ENCODE measurements at regions not wholly inside any gene's neighbourhood (a gene's known extent, or its start where the extent isn't known, plus 50 kb on each side); places are given as distances from the start of the nearest gene placed in this dataset.

DNA sequence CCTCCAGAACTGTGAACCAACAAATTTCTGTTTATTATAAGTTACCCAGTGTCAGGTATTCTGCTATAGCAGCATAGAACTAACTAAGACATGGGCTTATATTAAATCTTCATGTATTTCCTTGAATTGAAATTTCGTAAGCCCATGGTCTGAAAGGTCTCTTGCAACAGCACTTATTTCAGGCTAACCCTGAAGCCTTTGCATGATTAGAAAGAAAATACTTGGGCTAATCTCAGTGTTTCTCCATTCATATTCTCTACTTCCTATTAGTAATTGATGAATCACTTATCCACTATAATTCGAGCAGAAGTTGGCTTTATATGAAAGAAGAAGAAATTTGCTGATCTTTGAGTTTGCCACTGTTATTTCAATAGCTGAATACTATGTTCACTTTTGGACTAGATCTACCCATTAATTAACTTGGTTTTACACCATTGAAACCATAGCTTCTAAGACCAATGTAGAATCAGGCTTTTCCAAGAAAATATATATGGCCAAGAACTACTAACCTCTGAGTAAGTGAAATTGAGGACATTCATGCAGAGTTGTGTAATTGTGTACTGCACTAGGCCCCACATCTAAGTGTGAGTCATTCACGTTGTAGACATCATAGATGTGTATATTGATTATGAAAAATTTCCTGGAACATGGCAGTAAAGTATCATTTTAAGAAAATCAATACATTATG, 731.6 kb downstream of the SOCS6 start:
- no peak for DNase-seq (ENCODE audit: low read depth, low spot score)

DNA sequence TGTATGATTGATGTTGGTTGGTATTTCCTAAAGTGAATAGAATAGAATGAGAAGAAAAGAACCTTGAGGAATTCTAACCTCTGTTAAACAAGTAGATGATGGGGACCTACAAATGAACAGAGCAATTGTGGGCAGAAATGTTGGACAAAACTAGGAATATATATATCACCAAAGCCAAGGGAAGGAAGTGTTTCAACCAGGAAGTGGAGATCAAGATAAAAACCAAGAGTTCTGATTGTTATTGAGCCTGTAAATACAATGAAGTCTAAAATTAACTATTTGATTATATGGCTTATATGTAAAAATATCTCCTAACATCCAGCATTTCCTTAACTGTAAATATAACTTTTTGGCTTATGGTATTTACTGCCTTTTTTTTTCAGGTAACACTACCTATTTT, 730.0 kb downstream of the SOCS6 start:
- DNase-seq (ENCODE audit: low read depth, low spot score), result no peak

DNA sequence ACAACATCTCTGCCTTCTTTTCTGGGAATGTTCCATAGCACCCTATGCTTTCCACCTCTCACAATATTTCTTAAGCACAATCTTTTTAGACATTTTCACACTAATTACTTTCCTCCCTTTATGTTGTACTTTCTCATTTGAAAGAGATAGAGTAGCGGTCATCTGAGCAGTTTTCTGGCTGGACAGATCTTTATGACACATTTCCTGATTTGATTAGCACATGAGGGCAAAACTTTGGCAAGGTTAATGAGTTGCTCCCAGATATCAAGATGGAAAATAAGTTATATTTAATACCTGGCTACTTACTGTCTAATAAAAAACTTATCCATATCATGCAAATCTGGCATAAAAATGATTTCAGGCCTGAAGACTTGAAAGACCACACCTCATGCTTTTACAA, 723.9 kb downstream of the SOCS6 start:
- DNase-seq (ENCODE audit: low read depth, low spot score), result no peak

DNA sequence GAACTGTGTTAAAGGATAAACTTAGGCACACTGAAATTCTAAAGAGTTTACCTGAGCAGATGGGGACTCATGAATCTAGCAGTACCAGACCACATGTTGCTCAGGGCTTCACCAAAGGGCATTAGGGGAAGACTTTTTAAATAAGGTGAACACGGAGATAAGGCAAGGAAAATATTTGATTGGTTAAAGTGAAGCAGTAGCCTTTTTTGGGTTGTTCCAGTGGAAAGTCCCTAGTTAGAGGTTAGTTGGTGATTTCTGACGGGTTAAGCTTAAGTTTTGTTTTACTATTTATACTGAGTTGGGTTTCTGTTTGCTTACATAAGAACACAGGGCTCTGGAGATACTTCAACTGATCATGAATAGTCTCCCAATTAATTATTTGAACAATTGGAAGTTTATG, 722.5 kb downstream of the SOCS6 start:
- DNase-seq (ENCODE audit: low read depth, low spot score), result no peak

DNA sequence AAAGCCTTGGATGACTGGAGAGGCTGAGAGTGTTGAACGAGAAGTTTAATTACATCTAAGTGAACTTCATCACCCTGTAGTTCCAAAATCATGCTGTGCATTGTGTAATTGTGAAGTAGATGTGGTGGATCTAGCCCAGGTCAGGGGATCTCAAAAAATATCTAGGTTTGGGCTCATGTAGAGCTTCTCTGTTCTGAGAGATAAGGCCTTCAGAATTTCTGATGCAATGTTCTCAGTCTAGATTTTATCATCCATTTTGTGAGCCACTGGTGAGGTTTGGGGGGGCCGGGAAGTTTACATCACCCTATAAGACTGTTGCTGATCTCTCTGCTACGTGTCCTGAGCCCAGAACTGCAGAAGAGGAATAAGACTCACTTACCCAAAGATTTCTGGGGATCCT, 719.4 kb downstream of the SOCS6 start:
- DNase-seq (ENCODE audit: low read depth, low spot score), result no peak

DNA sequence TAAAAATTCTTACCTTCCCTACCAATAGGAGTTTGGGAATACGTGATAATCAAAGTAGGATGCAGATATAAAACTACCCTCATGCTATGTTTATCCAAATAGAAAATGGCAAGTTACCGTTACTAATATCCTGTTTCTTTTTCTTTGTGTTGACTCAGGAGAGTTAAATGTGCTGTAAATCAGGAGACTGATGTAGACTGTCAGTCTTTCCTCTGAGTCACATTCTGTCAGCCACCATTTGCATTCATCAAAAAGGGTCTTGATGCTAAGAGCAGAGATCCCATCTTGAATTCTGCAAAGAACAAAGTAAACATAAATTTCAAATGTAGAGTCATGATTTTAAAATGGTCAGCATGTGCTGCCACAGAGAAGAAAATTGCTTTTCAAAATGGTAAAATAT, 712.8 kb downstream of the SOCS6 start:
- no peak for DNase-seq (ENCODE audit: low read depth, low spot score)

DNA sequence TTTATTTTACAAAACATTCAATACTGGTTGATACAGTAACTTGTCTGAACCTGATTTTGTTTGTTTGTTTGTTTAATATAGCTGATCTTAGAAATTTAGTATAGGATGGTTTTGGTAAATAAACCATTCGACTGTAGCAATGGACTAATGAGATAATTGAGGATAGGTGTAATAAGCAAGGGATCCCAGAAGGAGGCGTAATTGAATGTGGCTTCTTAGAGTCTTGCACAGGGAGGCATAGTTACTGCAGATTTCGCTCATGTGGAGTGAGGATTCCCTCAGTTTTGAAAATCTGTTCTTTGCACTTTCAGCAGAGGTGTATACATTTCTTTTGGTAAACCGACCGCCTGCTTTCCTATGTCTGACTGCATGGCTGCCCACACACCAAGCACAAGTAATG, 709.6 kb downstream of the SOCS6 start:
- no peak for DNase-seq (ENCODE audit: low read depth, low spot score)

DNA sequence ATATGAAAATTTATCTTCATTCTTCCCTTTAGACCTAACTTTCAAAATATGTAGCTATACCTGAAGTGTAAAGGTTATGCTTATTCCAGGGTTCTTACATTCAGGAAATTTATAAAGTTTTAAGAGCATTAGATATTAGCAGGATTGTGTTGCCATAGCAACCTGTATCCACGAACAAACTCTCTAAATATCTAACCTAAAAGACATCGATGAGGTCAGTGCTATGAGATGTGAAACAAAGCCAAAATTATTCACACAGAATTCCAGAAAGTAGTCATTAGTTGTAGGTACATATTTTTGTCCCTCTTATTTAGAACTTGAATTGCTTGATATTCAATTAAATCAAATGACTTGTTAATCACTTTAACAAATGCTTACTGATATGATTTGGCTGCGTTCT, 705.3 kb downstream of the SOCS6 start:
- DNase-seq (ENCODE audit: low read depth, low spot score), result no peak

DNA sequence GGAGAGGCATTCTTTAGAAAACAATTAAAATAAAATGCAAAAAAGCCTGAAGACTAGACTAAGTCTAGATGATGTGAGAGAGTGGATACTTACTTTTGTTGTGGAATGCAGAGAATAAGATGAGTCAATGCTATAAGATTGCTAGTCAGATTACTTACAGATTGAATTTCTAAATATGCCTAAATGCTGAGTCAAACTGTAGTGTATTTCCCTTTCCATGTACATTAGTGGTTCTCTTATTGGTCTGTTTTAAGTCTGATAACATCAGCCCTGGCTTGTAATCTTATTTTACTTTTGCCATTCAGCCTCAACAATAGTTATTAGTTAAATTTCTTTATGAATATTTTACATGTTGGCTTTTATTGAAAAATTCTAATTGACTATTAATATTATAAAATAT, 702.7 kb downstream of the SOCS6 start:
- no peak for DNase-seq (ENCODE audit: low read depth, low spot score)

DNA sequence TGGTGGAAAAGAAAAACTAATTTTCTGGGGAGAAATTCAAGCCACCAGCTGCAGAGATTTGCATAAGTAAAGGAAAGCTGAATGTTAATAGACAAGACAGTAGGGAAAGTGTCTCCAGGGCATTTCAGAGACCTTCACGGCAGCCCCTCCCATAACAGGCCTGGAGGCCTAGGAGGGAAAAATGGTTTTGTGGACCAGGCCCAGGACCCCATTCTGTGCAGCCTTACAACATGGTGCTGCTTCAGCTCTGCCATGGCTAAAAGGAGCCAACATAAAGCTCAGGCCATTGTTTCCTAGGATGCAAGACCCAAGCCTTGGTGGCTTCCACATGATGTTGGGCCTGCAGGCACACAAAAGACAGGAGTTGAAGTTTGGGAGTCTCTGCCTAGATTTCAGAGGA, 697.1 kb downstream of the SOCS6 start:
- DNase-seq (ENCODE audit: low read depth, low spot score), result no peak

DNA sequence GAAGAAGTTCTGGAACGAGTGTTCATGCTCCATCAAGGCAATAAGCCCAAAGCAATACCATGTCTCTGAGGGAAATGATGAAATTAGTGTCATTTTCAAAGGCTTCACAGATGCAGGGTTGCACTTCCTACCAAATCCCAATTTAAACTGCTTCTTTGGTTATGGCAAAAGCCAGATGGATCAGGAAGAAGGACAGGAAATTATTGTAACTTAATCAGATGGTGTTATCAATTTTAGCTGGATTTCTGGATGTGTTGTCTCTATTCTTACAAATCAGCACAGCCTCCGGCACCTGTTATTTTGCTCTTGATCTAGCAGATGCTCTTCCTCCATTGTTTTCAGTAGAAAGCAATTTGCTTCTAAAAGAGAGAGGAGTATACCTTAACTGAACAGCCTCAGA, 693.4 kb downstream of the SOCS6 start:
- DNase-seq (ENCODE audit: low read depth, low spot score), result no peak

DNA sequence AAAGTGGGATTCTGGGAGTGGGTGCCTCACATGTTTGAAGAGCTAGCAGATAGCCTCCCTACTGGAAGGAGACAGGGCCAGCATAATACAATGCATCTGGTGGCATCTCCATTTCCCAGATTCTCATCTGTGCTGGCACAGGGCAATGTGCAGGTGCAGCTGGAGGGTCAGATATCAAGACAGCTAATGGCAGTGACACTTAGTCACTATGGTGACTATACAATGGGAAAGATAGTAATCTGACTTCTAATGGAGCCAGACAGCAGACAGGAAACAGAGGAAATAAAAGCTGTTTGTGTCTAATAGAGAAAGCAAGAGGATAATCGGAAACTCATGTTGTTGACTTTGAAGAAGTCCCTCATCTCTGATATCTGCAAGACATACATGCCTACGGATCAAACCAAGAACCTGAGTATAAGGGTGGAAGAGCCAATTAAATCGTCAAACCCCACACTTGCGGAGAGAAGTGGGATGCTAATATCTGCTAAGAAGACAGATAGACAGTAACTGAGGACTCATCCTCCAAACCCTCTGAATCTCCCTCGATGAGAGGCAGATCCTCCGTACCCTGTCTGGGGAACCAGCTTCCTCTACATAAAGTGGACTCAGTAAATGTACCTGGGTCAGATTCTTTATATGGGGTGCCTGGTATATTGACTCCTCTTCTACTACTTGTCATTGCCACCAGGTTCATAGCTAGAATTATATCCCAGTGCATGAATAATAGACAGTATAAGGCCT, 692.7 kb downstream of the SOCS6 start:
- no peak for DNase-seq (ENCODE audit: low read depth, low spot score)

DNA sequence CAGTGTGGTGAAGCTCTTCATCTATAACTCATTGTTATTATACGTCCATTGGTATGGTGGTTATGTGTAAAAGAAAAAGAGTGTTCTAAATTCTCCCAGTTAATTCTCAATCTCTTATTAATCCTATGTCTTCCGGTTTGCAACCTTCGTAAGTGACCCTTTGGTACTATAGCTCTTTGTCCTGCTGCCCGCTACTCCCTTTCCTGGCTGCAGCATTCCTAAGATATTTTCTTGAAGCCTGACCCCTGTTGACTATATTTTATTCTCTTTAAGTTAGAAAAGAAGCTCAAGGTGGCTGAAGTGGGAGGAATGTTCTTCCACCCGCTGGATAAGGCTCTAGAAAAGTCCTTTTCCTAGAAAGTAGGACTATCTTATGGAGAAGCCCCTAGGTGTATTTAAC, 684.8 kb downstream of the SOCS6 start:
- DNase-seq (ENCODE audit: low read depth, low spot score), result no peak

DNA sequence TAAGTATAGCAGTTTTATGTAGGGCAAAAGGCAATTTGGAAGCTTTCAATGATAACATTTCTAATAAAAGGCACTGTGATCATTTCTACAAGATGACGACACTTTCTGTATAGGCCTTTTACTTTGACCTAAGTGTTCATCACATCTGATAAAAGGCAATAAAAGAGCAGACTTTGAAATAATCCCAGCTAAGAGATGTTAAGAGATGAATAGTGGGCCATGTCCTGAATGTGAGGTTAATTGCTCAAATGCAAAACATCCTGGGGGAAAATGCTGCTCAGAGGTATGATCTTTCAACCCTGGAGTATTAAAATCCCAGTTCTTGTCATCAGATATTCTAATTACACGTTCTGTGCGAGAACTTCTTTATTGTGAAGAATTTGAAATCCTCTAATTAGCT, 677.6 kb downstream of the SOCS6 start:
- DNase-seq (ENCODE audit: low read depth, low spot score), result no peak

DNA sequence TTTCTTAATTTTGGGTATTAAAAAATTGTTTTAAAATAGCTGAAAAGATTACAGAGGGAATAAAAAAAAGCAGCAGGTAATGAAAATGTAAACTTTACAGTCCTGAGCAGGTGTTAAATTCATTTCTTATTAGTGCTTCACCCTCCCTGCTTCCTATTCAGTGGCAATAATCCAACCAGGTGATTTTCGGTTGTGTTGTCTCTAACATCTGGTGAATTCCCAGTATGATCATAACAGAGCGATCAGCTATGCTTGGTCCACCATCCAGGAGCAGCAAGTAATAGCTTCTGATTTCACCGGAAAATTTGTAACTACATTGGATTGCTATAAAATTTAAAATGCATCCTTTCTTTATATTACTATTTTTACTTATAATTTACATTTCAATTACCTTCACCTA, 673.1 kb downstream of the SOCS6 start:
- DNase-seq (ENCODE audit: low read depth, low spot score), result no peak

DNA sequence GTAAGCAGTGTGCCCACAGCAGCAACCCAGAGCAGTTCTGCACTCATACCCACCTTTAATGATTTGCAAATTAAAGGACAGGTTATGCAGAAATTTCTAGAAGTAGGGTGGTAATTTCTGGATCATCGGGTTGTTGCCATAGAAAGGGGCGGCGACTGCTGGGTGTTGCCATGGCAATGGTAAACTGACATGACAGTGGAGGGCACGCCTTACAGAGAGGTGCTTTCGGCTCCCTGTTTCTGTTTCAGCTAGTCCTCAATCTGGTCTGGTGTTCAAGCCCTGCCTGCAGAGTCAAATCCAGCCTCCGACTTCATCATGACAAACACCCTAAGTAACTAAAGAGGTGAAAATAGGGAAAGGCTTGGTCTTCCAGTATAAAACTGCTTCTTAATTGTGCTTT, 667.7 kb downstream of the SOCS6 start:
- DNase-seq (ENCODE audit: low read depth, low spot score), result no peak

DNA sequence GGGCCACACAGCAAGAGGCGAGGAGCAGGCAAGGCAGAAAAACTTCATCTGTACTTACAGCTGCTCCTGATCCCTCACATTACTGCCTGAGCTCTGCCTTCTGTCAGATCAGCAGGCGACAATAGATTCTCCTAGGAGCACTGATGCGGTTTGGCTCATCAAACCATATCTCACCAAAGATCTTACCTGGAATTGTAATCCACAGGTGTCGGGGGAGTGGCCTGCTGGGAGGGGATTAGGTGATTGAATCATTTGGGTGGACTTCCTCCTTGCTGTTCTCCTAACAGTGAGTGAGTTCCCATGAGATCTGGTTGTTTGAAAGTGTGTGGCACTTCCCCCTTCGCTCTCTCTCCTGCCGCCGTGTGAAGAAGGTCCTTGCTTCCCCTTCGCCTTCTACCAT, 647.3 kb downstream of the SOCS6 start:
- DNase-seq (ENCODE audit: low read depth, low spot score), result no peak

DNA sequence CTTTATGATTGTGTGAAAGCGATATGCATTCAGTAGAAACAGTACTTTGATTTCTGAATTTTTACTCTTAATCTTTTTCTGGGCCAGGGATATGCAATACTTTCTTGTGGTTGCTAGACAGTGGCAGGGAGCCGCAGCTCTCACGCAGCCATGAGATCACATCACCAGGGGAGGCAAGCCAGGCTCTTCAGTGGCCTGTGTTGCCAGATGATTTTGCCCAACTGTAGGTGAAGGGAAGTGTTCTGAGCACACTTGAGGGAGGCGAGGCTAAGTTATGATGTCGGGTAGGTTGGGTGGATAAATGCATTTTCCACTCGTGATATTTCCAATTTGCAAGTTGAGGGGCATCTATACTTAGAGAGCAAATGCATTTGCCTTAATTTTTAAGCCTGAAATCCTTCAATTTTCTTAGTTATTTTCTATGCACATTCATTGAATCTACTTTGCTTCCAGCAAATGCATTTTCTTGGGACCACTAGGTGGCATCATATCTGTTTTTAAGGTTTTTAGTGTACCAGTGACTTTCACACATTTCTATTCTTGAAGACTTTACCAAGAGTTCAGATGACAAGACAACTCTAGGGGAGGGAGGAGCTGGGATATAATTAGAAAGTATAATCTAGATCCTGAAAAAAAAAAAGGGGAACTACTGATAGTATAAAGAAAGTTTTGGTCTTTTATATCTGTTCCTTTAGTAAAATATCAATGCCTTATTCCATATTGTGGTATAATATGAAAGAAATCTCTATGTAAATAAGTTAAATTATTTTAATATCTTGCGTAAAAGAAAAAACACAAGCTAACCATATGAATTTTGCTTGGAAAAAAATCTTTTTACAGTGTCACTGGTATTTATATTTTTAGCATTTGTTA, 643.3 kb downstream of the SOCS6 start:
- DNase-seq (ENCODE audit: low read depth, low spot score), result no peak

DNA sequence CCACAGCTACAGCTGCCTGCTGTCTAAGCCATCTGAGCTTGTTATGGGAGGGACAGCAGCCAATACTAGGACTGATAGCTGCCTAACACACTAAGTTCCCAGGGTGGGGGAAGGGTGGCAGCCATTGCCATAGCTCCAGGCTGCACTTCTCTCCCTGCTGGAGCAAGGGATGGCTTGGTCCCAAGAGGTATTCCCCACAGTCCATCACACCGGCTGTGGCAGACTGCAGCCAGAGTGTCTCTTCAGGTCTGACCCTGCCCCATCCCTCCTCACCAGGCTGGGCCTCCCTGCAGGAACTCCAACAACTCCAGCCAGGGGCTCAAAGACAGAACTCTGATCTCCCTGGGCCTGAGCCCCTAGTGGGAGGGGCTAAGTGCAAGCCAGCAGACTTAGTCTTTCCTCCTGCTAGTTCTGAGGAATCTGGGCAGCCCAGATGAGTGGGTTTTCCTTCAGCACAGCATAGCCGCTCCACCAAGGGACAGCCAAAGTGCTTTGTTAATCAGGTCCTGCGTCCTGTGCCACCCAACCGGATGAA, 632.1 kb downstream of the SOCS6 start:
- no peak for DNase-seq (ENCODE audit: low read depth, low spot score)

DNA sequence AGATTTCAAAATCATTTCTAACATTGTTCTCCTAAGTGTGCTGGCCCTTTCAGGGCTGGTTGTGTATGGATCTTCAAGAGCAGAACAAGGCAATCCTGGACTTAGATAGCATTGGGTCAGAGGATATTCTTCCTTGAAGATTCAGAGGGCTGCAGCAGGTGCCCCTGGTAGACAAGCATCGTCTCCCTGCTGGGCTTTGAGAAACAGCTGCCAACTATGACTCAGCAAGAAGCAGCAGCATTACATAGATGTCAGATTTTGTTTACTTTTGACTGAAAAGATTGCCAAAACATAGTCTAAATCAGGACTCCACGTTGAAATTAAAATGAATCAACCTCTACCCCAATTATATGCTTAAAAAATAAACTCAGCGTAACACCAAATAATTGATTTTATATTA, 618.8 kb downstream of the SOCS6 start:
- DNase-seq (ENCODE audit: low read depth, low spot score), result no peak

DNA sequence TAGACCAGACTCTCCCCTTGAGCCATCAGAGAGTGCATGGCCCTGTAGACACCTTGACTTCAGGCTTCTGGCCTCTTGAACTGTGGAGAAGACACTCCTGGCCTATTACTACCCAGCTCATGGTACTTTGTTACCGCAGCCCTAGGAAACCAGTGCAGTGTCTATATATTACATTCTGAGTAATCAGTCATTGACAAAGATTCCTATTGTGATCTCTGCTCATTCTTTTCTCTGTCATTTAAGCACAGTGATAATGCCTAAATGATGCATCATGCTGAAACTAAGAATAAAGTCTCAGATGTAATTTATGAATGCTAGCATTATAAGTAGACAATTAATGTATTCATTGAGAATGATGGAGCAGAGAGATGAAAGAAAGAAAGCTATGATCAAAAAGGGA, 603.5 kb downstream of the SOCS6 start:
- no peak for DNase-seq (ENCODE audit: low read depth, low spot score)

DNA sequence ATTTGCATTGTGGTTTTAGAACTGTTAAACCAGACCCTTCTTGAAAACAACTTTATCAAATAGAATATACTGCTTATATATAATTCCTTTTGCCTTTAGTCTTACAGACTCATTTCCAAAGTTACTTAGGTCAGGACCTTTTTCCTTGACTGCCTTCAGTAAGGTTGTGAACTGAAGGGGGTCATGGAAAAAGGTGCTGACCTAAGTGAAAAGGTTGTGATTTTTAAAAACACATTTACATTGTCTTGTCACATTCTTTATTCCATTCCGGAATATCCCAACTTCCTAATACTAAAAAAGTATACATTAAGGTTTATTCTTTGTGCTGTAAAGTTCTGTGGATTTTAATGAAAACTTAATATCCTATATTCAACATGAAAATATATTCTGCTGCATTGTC, 581.4 kb downstream of the SOCS6 start:
- no peak for DNase-seq (ENCODE audit: low read depth, low spot score)
